ENCODE measurements at regions not wholly inside any gene's neighbourhood (a gene's known extent, or its start where the extent isn't known, plus 50 kb on each side); places are given as distances from the start of the nearest gene placed in this dataset.

DNA sequence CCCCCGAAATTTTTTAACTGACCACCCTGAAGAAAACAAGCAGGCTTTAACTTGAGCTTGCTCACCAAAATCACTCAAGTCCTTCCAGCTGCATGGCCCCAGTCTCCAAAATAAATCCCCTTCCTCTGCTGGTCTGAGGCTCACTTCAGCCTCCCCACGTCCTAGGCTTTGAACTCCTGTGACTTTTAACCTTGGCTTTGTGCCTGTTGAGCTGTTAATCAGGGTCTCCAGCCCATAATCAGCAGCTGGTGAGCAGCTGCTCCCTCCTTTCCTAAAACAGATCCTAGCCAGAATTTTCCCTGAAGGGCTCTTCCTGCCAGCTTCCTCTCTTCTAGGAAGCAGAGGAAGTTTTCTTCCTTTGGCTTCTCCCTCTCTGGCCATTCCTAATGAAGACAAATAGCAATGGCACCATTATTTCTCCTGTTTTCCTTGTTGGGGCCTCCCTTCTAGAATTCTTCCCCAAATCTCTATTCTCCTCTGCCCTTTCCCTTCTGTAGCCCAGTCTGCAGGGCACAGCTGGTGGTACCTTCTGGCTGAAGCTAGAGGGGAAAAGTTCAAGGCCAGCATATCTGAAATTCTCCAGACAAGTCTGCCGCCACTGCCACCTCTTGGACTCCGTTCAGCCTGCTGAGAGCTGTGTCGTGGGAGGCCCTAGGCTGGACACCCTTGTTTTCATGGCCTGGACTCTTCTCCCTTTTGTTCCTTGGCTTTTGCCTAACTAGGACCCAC, 152.1 kb downstream of the NOC3L start:
- H2AFZ ChIP-seq (ENCODE audit: low read depth): no peak overlapping the region
- H3K4me1 ChIP-seq (ENCODE audit: control insufficient read depth in 1 of 2, insufficient read depth in 2 of 2, low read depth in 1 of 2, low read length in 1 of 2): peaks cover 0 to 17% of the 10 kb centered on the region in 2 experiments; a peak in 2 of 4 replicates
- H3K27ac ChIP-seq (ENCODE audit: low read depth in 2 of 2, low read length in 1 of 2): peak overlapping the region in 1 of 2 experiments; percentile 8; a peak in 2 of 4 replicates
- WGBS (ENCODE audit: low lambda C conversion rate): 67% methylated on average over 5 of the region's 5 CpGs
- ChIA-PET CTCF (interaction anchor here (0.9 to 2.2 kb wide), 6 partner anchors 10 to 294 kb away, joined by 3 to 5 read pairs (median 3); no protein-coding TSS in a partner anchor), POLR2A (no interaction called here)
- H3F3A ChIP-seq (replicated peaks; ENCODE audit: insufficient read depth): no peaks in the 10 kb centered on the region
- no peaks in the 10 kb centered on the region for H3K27me3 ChIP-seq (ENCODE audit: insufficient read depth)
- H3K9ac ChIP-seq: no peak overlapping the region
- H3K36me3 ChIP-seq (replicated peaks in 1 of 2; ENCODE audit: control insufficient read depth in 1 of 2, insufficient read depth in 2 of 2, low read length in 1 of 2): no peaks in the 10 kb centered on the region
- TF ChIP-seq, protein P1, sequence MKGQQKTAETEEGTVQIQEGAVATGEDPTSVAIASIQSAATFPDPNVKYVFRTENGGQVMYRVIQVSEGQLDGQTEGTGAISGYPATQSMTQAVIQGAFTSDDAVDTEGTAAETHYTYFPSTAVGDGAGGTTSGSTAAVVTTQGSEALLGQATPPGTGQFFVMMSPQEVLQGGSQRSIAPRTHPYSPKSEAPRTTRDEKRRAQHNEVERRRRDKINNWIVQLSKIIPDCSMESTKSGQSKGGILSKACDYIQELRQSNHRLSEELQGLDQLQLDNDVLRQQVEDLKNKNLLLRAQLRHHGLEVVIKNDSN (IDR thresholded peaks at IDR 0.05; ENCODE audit: borderline replicate concordance, low read depth): no peak
- TF ChIP-seq, protein P2, sequence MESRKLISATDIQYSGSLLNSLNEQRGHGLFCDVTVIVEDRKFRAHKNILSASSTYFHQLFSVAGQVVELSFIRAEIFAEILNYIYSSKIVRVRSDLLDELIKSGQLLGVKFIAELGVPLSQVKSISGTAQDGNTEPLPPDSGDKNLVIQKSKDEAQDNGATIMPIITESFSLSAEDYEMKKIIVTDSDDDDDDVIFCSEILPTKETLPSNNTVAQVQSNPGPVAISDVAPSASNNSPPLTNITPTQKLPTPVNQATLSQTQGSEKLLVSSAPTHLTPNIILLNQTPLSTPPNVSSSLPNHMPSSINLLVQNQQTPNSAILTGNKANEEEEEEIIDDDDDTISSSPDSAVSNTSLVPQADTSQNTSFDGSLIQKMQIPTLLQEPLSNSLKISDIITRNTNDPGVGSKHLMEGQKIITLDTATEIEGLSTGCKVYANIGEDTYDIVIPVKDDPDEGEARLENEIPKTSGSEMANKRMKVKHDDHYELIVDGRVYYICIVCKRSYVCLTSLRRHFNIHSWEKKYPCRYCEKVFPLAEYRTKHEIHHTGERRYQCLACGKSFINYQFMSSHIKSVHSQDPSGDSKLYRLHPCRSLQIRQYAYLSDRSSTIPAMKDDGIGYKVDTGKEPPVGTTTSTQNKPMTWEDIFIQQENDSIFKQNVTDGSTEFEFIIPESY (IDR thresholded peaks at IDR 0.05; ENCODE audit: borderline replicate concordance, low read depth): no peak
- TF ChIP-seq SMC3 (IDR thresholded peaks at IDR 0.05; ENCODE audit: low read depth, low read length) (no peak), RXRA (IDR thresholded peaks at IDR 0.05; ENCODE audit: borderline replicate concordance, low read depth) (no peak), GABPA (IDR thresholded peaks at IDR 0.05; ENCODE audit: low read depth) (no peak), EP300 (IDR thresholded peaks at IDR 0.05; ENCODE audit: borderline replicate concordance in 1 of 2, low read depth in 1 of 2, low read length in 1 of 2) (no peak), PBX3 (IDR thresholded peaks at IDR 0.05) (no peak), EZH2phosphoT487 (IDR thresholded peaks at IDR 0.05; ENCODE audit: borderline replicate concordance, low read depth) (no peak), MEF2A (IDR thresholded peaks at IDR 0.05; ENCODE audit: borderline replicate concordance, low read depth) (no peak), RCOR1 (IDR thresholded peaks at IDR 0.05; ENCODE audit: low read length) (no peak)
- TF ChIP-seq, protein P3, sequence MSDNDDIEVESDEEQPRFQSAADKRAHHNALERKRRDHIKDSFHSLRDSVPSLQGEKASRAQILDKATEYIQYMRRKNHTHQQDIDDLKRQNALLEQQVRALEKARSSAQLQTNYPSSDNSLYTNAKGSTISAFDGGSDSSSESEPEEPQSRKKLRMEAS (IDR thresholded peaks at IDR 0.05; ENCODE audit: low read depth): no peak
- TF ChIP-seq, protein P4, sequence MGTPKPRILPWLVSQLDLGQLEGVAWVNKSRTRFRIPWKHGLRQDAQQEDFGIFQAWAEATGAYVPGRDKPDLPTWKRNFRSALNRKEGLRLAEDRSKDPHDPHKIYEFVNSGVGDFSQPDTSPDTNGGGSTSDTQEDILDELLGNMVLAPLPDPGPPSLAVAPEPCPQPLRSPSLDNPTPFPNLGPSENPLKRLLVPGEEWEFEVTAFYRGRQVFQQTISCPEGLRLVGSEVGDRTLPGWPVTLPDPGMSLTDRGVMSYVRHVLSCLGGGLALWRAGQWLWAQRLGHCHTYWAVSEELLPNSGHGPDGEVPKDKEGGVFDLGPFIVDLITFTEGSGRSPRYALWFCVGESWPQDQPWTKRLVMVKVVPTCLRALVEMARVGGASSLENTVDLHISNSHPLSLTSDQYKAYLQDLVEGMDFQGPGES (IDR thresholded peaks at IDR 0.05; ENCODE audit: low read depth, low read length): no peak
- H3K79me2 ChIP-seq (ENCODE audit: insufficient read depth): no peaks in the 10 kb centered on the region
- no peak overlapping the region for H3K4me2 ChIP-seq
- H3K4me3 ChIP-seq (ENCODE audit: low read depth in 2 of 2, low read length in 1 of 2): no peak overlapping the region
- no peaks in the 10 kb centered on the region for H4K20me1 ChIP-seq (ENCODE audit: insufficient read depth)
- no peaks in the 10 kb centered on the region for H3K9me2 ChIP-seq
- DNase-seq: no peak
- H3K9me3 ChIP-seq: no peaks in the 10 kb centered on the region
